Testis (tissue), 2 donors: ENCODE measurements at regions not wholly inside any gene's neighbourhood (a gene's known extent, or its start where the extent isn't known, plus 50 kb on each side); places are given as distances from the start of the nearest gene placed in this dataset.

Source experiments
- CTCF ChIP-seq, 3 experiments: fragments of 450-650 bp in 2 of 3; fragments of 200-600 bp in 1 of 3; sonication (generic) in 1 of 3; IDR thresholded peaks; one replicate each; pipeline ENCODE4 v1.5.1; 2016 to 2019; ENCODE audit warnings: antibody characterized with exemption in 3 of 3, mild to moderate bottlenecking in 2 of 3, moderate library complexity in 1 of 3
- POLR2A ChIP-seq: fragments of 450-650 bp; IDR thresholded peaks from one replicate; pipeline ENCODE4 v1.6.1; 2017; ENCODE audit warnings: antibody characterized with exemption, mild to moderate bottlenecking, moderate library complexity

GRCh38 chr18:73535189-73535588, 612.4 kb downstream of the FBXO15 start:
- no peak for TF ChIP-seq CTCF (IDR thresholded peaks at IDR 0.05)
- TF ChIP-seq POLR2A, result no peak
